Chondrocyte (in vitro differentiated cells): ENCODE measurements at regions not wholly inside any gene's neighbourhood (a gene's known extent, or its start where the extent isn't known, plus 50 kb on each side); places are given as distances from the start of the nearest gene placed in this dataset.
"Not testable (repeated sequence)": the region's sequence is repeated elsewhere in the genome, so short reads cannot be mapped to it uniquely, and the experiment has no call there.

Source experiments
- DNase-seq: peaks from one replicate; pipeline ENCODE4 v3.0.0; 2021; ENCODE audit warnings: mixed read lengths, low spot score
- H3K27ac Mint-ChIP-seq: one replicate; pipeline ENCODE4 v1.8.0; 2021; ENCODE audit warnings: mild to moderate bottlenecking, moderate library complexity, mixed read lengths; ENCODE audit not compliant: unreplicated experiment
- H3K27me3 Mint-ChIP-seq: 2 replicates; pipeline ENCODE4 v1.8.0; 2021; ENCODE audit warnings: low read depth, mixed read lengths
- H3K36me3 Mint-ChIP-seq: 2 replicates; pipeline ENCODE4 v1.8.0; 2021; ENCODE audit warnings: low read depth, mixed read lengths
- H3K4me1 Mint-ChIP-seq: 2 replicates; pipeline ENCODE4 v1.8.0; 2021; ENCODE audit warnings: low read depth, mild to moderate bottlenecking, mixed read lengths
- H3K4me3 Mint-ChIP-seq: one replicate; pipeline ENCODE4 v1.8.0; 2021; ENCODE audit warnings: mild to moderate bottlenecking, moderate library complexity, mixed read lengths; ENCODE audit not compliant: unreplicated experiment
- H3K9me3 Mint-ChIP-seq: 2 replicates; pipeline ENCODE4 v1.8.0; 2021; ENCODE audit warnings: low read depth, mixed read lengths
- CTCF ChIP-seq: fragments of 200-600 bp; sonication (generic); IDR thresholded peaks from 2 replicates; pipeline ENCODE4 v1.5.0; 2021; ENCODE audit warnings: antibody characterized with exemption, mild to moderate bottlenecking, moderate library complexity

- Mint-ChIP-seq H3K27ac (no peak overlapping the region), H3K4me3 (no peak overlapping the region), H3K27me3 (no peaks in the 10 kb centered on the region), H3K36me3 (no peaks in the 10 kb centered on the region), H3K4me1 (no peaks in the 10 kb centered on the region), H3K9me3 (no peaks in the 10 kb centered on the region)
- DNase-seq: no peak
- TF ChIP-seq CTCF: no peak
Measured at GRCh38 chr12:47362126-47362705, 282.5 kb upstream of the AMIGO2 start.

GRCh38 chr12:47361389-47362021 is 281.7 kb upstream of the AMIGO2 start:
- no peak overlapping the region for H3K4me3 Mint-ChIP-seq
- no peaks in the 10 kb centered on the region for H3K4me1 Mint-ChIP-seq
- no peaks in the 10 kb centered on the region for H3K36me3 Mint-ChIP-seq
- DNase-seq: no peak
- TF ChIP-seq CTCF: no peak
- no peak overlapping the region for H3K27ac Mint-ChIP-seq
- no peaks in the 10 kb centered on the region for H3K27me3 Mint-ChIP-seq
- H3K9me3 Mint-ChIP-seq: no peaks in the 10 kb centered on the region

- no peak for TF ChIP-seq CTCF
- Mint-ChIP-seq H3K4me1 (no peaks in the 10 kb centered on the region), H3K27ac (no peak overlapping the region), H3K9me3 (no peaks in the 10 kb centered on the region), H3K36me3 (no peaks in the 10 kb centered on the region), H3K27me3 (no peaks in the 10 kb centered on the region), H3K4me3 (no peak overlapping the region)
- no peak for DNase-seq
Measured at GRCh38 chr12:47360771-47361388, 281.1 kb upstream of the AMIGO2 start.

- Mint-ChIP-seq H3K27me3 (no peaks in the 10 kb centered on the region), H3K9me3 (no peaks in the 10 kb centered on the region), H3K36me3 (no peaks in the 10 kb centered on the region), H3K4me3 (no peak overlapping the region), H3K4me1 (no peaks in the 10 kb centered on the region), H3K27ac (no peak overlapping the region)
- DNase-seq: no peak
- no peak for TF ChIP-seq CTCF
Measured at GRCh38 chr12:47360093-47360480, 280.3 kb upstream of the AMIGO2 start.

GRCh38 chr12:47359310-47360092 is 279.7 kb upstream of the AMIGO2 start:
- Mint-ChIP-seq H3K4me3 (no peak overlapping the region), H3K27ac (no peak overlapping the region), H3K9me3 (no peaks in the 10 kb centered on the region), H3K36me3 (no peaks in the 10 kb centered on the region), H3K27me3 (no peaks in the 10 kb centered on the region), H3K4me1 (no peaks in the 10 kb centered on the region)
- no peak for TF ChIP-seq CTCF
- no peak for DNase-seq

- H3K9me3 Mint-ChIP-seq, H3K27ac Mint-ChIP-seq, H3K27me3 Mint-ChIP-seq, H3K36me3 Mint-ChIP-seq, DNase-seq, H3K4me1 Mint-ChIP-seq, H3K4me3 Mint-ChIP-seq: not testable (repeated sequence)
Measured at GRCh38 chr12:47357006-47357405, 277.2 kb upstream of the AMIGO2 start.
